MCF 10A (cell line): ENCODE measurements at regions not wholly inside any gene's neighbourhood (a gene's known extent, or its start where the extent isn't known, plus 50 kb on each side); places are given as distances from the start of the nearest gene placed in this dataset.

ENCODE experiments used
- BruUV-seq: library from RNA; stranded (reverse); fragments of 400-500 nt; replicated peaks from 2 replicates; lab custom pipeline; 2021; lab: Mats Ljungman, UMichigan
- CTCF ChIA-PET: fragments of 300-600 bp; sonication (Branson Sonifier 250); formaldehyde crosslinking; extraction: SDS; loops from one replicate; lab custom pipeline; 2021; ENCODE audit warnings: antibody characterized with exemption, inconsistent platforms; lab: Yijun Ruan, JAX
- POLR2A ChIA-PET: fragments of 300-600, 350-650 bp; sonication (Branson Sonifier 250); formaldehyde crosslinking; extraction: SDS; loops from one replicate; lab custom pipeline; 2020; ENCODE audit warnings: antibody characterized with exemption, inconsistent platforms; lab: Yijun Ruan, JAX
- DNase-seq: peaks from one replicate; pipeline ENCODE4 v3.0.0-alpha.2; 2018; ENCODE audit not compliant: unreplicated experiment
- H3K27ac Mint-ChIP-seq: one replicate; pipeline ENCODE4 v1.8.0; 2022; ENCODE audit warnings: mild to moderate bottlenecking, low read depth, mixed read lengths; ENCODE audit not compliant: unreplicated experiment
- H3K27me3 Mint-ChIP-seq: one replicate; pipeline ENCODE4 v1.8.0; 2022; ENCODE audit warnings: mixed read lengths; ENCODE audit not compliant: insufficient read depth, unreplicated experiment
- H3K36me3 Mint-ChIP-seq: one replicate; pipeline ENCODE4 v1.8.0; 2022; ENCODE audit warnings: mild to moderate bottlenecking, moderate library complexity, mixed read lengths; ENCODE audit not compliant: insufficient read depth, unreplicated experiment
- H3K4me1 Mint-ChIP-seq: one replicate; pipeline ENCODE4 v1.8.0; 2022; ENCODE audit warnings: mixed read lengths; ENCODE audit not compliant: insufficient read depth, unreplicated experiment
- H3K4me3 Mint-ChIP-seq: one replicate; pipeline ENCODE4 v1.8.0; 2022; ENCODE audit warnings: mild to moderate bottlenecking, moderate library complexity, mixed read lengths; ENCODE audit not compliant: unreplicated experiment
- H3K9me3 Mint-ChIP-seq: one replicate; pipeline ENCODE4 v1.8.0; 2022; ENCODE audit warnings: mixed read lengths; ENCODE audit not compliant: unreplicated experiment
- intact Hi-C: fragments of 100-400 bp; cut with micrococcal nuclease; formaldehyde crosslinking; loops from 2 replicates; pipeline ENCODE4 v1.14.1; 2022
- TF ChIP-seq, protein P1 (sequence below): fragments of 200-600 bp; IDR thresholded peaks from one replicate; pipeline ENCODE4 v1.8.0; 2022; ENCODE audit warnings: antibody characterized with exemption, mild to moderate bottlenecking; ENCODE audit not compliant: unreplicated experiment

DNA sequence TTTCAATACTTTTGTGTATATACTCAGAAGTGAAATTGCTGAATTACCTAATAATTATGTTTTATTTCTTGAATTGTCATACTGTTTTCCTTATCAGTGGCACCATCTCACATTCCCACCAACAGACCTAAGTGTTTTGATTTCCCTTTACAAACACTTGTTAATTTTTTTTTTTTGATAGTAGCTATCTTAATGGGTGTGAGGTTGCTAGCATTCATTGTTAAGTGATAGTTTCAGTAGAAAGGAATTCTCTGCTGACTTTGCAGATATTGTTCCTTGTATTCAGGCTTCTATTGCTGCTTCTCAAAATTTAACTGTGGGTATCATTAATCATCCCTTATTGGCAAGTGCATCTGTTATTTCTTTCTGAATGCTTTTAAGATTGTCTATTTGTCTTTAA is 927.5 kb upstream of the SLIT2 start:
- ChIA-PET CTCF (interaction anchor here (0.9 kb wide), 1 partner anchor 924 kb away, joined by 4 read pairs; no protein-coding TSS in a partner anchor), POLR2A (no interaction called here)
- no peak for DNase-seq
- peak overlapping the region; percentile 74 for H3K27ac Mint-ChIP-seq
- no peaks in the 10 kb centered on the region for H3K9me3 Mint-ChIP-seq
- intact Hi-C loops = no loop called here
- no peaks in the 10 kb centered on the region for H3K36me3 Mint-ChIP-seq
- no TSS peak for BruUV-seq
- H3K27me3 Mint-ChIP-seq = no peaks in the 10 kb centered on the region
- peaks cover 6% of the 10 kb centered on the region for H3K4me1 Mint-ChIP-seq
- TF ChIP-seq, protein P1, sequence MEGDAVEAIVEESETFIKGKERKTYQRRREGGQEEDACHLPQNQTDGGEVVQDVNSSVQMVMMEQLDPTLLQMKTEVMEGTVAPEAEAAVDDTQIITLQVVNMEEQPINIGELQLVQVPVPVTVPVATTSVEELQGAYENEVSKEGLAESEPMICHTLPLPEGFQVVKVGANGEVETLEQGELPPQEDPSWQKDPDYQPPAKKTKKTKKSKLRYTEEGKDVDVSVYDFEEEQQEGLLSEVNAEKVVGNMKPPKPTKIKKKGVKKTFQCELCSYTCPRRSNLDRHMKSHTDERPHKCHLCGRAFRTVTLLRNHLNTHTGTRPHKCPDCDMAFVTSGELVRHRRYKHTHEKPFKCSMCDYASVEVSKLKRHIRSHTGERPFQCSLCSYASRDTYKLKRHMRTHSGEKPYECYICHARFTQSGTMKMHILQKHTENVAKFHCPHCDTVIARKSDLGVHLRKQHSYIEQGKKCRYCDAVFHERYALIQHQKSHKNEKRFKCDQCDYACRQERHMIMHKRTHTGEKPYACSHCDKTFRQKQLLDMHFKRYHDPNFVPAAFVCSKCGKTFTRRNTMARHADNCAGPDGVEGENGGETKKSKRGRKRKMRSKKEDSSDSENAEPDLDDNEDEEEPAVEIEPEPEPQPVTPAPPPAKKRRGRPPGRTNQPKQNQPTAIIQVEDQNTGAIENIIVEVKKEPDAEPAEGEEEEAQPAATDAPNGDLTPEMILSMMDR = no peak
- H3K4me3 Mint-ChIP-seq = no peak overlapping the region

GRCh38 chr4:19319607-19320006 is 932.1 kb upstream of the SLIT2 start:
- TF ChIP-seq, protein P1 = no peak
- Mint-ChIP-seq H3K27me3 (no peaks in the 10 kb centered on the region), H3K4me1 (peaks cover 7% of the 10 kb centered on the region), H3K36me3 (no peaks in the 10 kb centered on the region), H3K4me3 (no peak overlapping the region), H3K9me3 (no peaks in the 10 kb centered on the region), H3K27ac (no peak overlapping the region)
- BruUV-seq = no TSS peak
- ChIA-PET POLR2A (no interaction called here), CTCF (interaction anchor here (0.7 to 1.2 kb wide), 2 partner anchors 929 to 931 kb away, joined by 3 read pairs; no protein-coding TSS in a partner anchor)
- intact Hi-C loops = no loop called here
- DNase-seq = no peak

DNA sequence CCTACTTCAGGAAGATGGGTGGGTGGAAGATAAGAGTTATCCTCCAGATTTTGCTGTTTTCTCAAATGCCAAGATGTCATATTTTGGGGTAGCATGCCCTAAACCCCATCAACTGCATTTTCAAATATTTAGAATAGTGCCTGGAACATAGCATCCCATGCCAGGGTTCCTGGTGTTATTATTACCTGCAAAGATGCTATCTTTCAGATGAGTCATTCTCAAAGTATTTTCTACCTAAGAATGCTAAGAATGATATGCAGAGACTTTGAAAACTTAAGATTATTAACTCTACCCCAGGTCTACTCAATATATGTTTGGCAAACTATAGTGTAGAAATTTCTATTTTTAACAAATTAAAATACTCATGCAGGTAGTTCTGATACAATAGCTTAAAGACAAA is 934.3 kb upstream of the SLIT2 start:
- BruUV-seq = no TSS peak
- no peak for DNase-seq
- Mint-ChIP-seq H3K4me1 (peaks cover 7% of the 10 kb centered on the region), H3K9me3 (no peaks in the 10 kb centered on the region), H3K4me3 (no peak overlapping the region), H3K27me3 (no peaks in the 10 kb centered on the region), H3K27ac (no peak overlapping the region), H3K36me3 (no peaks in the 10 kb centered on the region)
- intact Hi-C loops = no loop called here
- ChIA-PET CTCF (interaction anchor here (0.6 to 2.0 kb wide), 2 partner anchors 9 to 55 kb away, joined by 4 read pairs; no protein-coding TSS in a partner anchor), POLR2A (no interaction called here)
- TF ChIP-seq, protein P1 = no peak

GRCh38 chr4:19314116-19314515 is 937.6 kb upstream of the SLIT2 start:
- ChIA-PET CTCF (interaction anchor here (0.5 kb wide), 1 partner anchor 99 kb away, joined by 5 read pairs; no protein-coding TSS in a partner anchor), POLR2A (no interaction called here)
- H3K4me1 Mint-ChIP-seq = peaks cover 13% of the 10 kb centered on the region
- no peaks in the 10 kb centered on the region for H3K36me3 Mint-ChIP-seq
- intact Hi-C loops = no loop called here
- TF ChIP-seq, protein P1 = no peak
- no peak overlapping the region for H3K27ac Mint-ChIP-seq
- H3K4me3 Mint-ChIP-seq = no peak overlapping the region
- BruUV-seq = no TSS peak
- no peak for DNase-seq
- H3K9me3 Mint-ChIP-seq = no peaks in the 10 kb centered on the region
- no peaks in the 10 kb centered on the region for H3K27me3 Mint-ChIP-seq
